Type B pancreatic cell (in vitro differentiated cells): ENCODE measurements at regions not wholly inside any gene's neighbourhood (a gene's known extent, or its start where the extent isn't known, plus 50 kb on each side); places are given as distances from the start of the nearest gene placed in this dataset.

ENCODE experiments used
- DNase-seq: peaks from one replicate; pipeline ENCODE4 v3.0.0; 2021; ENCODE audit warnings: mixed read lengths; ENCODE audit not compliant: unreplicated experiment; ENCODE audit errors: extremely low spot score
- H3K27ac Mint-ChIP-seq: 2 replicates; pipeline ENCODE4 v1.8.0; 2021; ENCODE audit warnings: mild to moderate bottlenecking, mixed read lengths
- H3K27me3 Mint-ChIP-seq: 2 replicates; pipeline ENCODE4 v1.8.0; 2021; ENCODE audit warnings: mixed read lengths
- H3K36me3 Mint-ChIP-seq: 2 replicates; pipeline ENCODE4 v1.8.0; 2021; ENCODE audit warnings: mixed read lengths
- H3K4me1 Mint-ChIP-seq: one replicate; pipeline ENCODE4 v1.8.0; 2021; ENCODE audit warnings: mixed read lengths; ENCODE audit not compliant: unreplicated experiment
- H3K4me3 Mint-ChIP-seq: 2 replicates; pipeline ENCODE4 v1.8.0; 2021; ENCODE audit warnings: mild to moderate bottlenecking, mixed read lengths
- H3K9me3 Mint-ChIP-seq: 2 replicates; pipeline ENCODE4 v1.8.0; 2021; ENCODE audit warnings: mixed read lengths
- CTCF ChIP-seq: fragments of 200-600 bp; sonication (generic); conservative IDR thresholded peaks from 2 replicates; pipeline ENCODE4 v1.5.0; 2021; ENCODE audit warnings: antibody characterized with exemption, mild to moderate bottlenecking

GRCh38 chr1:219772265-219773036, 155.9 kb downstream of the SLC30A10 start:
- no peak overlapping the region for H3K27ac Mint-ChIP-seq
- peaks cover 15% of the 10 kb centered on the region for H3K9me3 Mint-ChIP-seq
- no peak for DNase-seq
- H3K36me3 Mint-ChIP-seq: no peaks in the 10 kb centered on the region
- H3K27me3 Mint-ChIP-seq: no peaks in the 10 kb centered on the region
- no peak overlapping the region for H3K4me3 Mint-ChIP-seq
- H3K4me1 Mint-ChIP-seq: peaks cover 6% of the 10 kb centered on the region
- no peak for TF ChIP-seq CTCF

- Mint-ChIP-seq H3K4me1 (peaks cover 6% of the 10 kb centered on the region), H3K4me3 (no peak overlapping the region), H3K9me3 (peaks cover 15% of the 10 kb centered on the region), H3K36me3 (no peaks in the 10 kb centered on the region), H3K27ac (no peak overlapping the region), H3K27me3 (no peaks in the 10 kb centered on the region)
- TF ChIP-seq CTCF: no peak
- no peak for DNase-seq
These were observed 157.3 kb downstream of the SLC30A10 start for GRCh38 chr1:219771080-219771479.

- Mint-ChIP-seq H3K4me3 (no peak overlapping the region), H3K4me1 (peaks cover 10% of the 10 kb centered on the region), H3K27me3 (peaks cover 3% of the 10 kb centered on the region), H3K36me3 (no peaks in the 10 kb centered on the region), H3K27ac (no peak overlapping the region), H3K9me3 (no peaks in the 10 kb centered on the region)
- DNase-seq: no peak
- TF ChIP-seq CTCF: no peak
These were observed 150.4 kb upstream of the ZC3H11B start for GRCh38 chr1:219763321-219763720.

- H3K9me3 Mint-ChIP-seq: no peaks in the 10 kb centered on the region
- H3K36me3 Mint-ChIP-seq: peaks cover 3% of the 10 kb centered on the region
- H3K27ac Mint-ChIP-seq: no peak overlapping the region
- H3K27me3 Mint-ChIP-seq: peaks cover 3% of the 10 kb centered on the region
- peaks cover 28% of the 10 kb centered on the region for H3K4me1 Mint-ChIP-seq
- DNase-seq: no peak
- no peak overlapping the region for H3K4me3 Mint-ChIP-seq
- TF ChIP-seq CTCF: no peak
These were observed 148.4 kb upstream of the ZC3H11B start for GRCh38 chr1:219761208-219761860.

- Mint-ChIP-seq H3K27me3 (no peaks in the 10 kb centered on the region), H3K27ac (no peak overlapping the region), H3K4me1 (peaks cover 28% of the 10 kb centered on the region), H3K4me3 (no peak overlapping the region), H3K36me3 (peaks cover 3% of the 10 kb centered on the region), H3K9me3 (no peaks in the 10 kb centered on the region)
- TF ChIP-seq CTCF: no peak
- DNase-seq: no peak
These were observed 146.2 kb upstream of the ZC3H11B start for GRCh38 chr1:219759095-219759494.
